Endothelial cell of umbilical vein (primary cell): ENCODE measurements at regions not wholly inside any gene's neighbourhood (a gene's known extent, or its start where the extent isn't known, plus 50 kb on each side); places are given as distances from the start of the nearest gene placed in this dataset.
"Not testable (repeated sequence)": the region's sequence is repeated elsewhere in the genome, so short reads cannot be mapped to it uniquely, and the experiment has no call there.

Experiments used
- CTCF ChIP-seq, 2 donors: IDR thresholded peaks; 1 replicate in 1 of 2; 2 replicates in 1 of 2; pipeline ENCODE4 v1.5.1; 2011; ENCODE audit warnings: low read length in 2 of 2, mild to moderate bottlenecking in 2 of 2, moderate library complexity in 2 of 2, control low read depth in 1 of 2, inconsistent platforms in 1 of 2, low read depth in 1 of 2; ENCODE audit not compliant: insufficient read depth in 1 of 2; ENCODE audit errors: extremely low read depth in 1 of 2
- FOS ChIP-seq: IDR thresholded peaks from 2 replicates; pipeline ENCODE4 v1.6.1; 2011; ENCODE audit warnings: mild to moderate bottlenecking, low read length, moderate library complexity, borderline replicate concordance; ENCODE audit not compliant: insufficient read depth
- JUN ChIP-seq: IDR thresholded peaks from 2 replicates; pipeline ENCODE4 v1.6.1; 2011; ENCODE audit warnings: borderline replicate concordance, low read depth; ENCODE audit not compliant: insufficient read length, insufficient read depth
- POLR2A ChIP-seq: IDR thresholded peaks from 2 replicates; pipeline ENCODE4 v1.6.1; 2012; ENCODE audit warnings: low read depth, mild to moderate bottlenecking, control low read depth, low read length

- TF ChIP-seq CTCF (IDR thresholded peaks at IDR 0.05; ENCODE audit: extremely low read depth in 1 of 2, insufficient read depth in 1 of 2, low read depth in 1 of 2, low read length in 2 of 2); POLR2A; FOS; JUN: not testable (repeated sequence)
These were observed 382.7 kb upstream of the NMUR2 start for GRCh38 chr5:152787709-152788217.
